Right renal pelvis (tissue), 4 donors: ENCODE measurements at regions not wholly inside any gene's neighbourhood (a gene's known extent, or its start where the extent isn't known, plus 50 kb on each side); places are given as distances from the start of the nearest gene placed in this dataset.
"Not testable (repeated sequence)": the region's sequence is repeated elsewhere in the genome, so short reads cannot be mapped to it uniquely, and the experiment has no call there.

Experiments
- DNase-seq, 4 donors: peaks; one replicate each; pipeline ENCODE4 v3.0.0-alpha.2; 2013; ENCODE audit warnings: low read depth in 4 of 4, low spot score in 3 of 4, missing footprints in 1 of 4

- DNase-seq: no peak
Observed at GRCh38 chrX:55142206-55142918, 53.5 kb downstream of the PAGE2 start.

DNA sequence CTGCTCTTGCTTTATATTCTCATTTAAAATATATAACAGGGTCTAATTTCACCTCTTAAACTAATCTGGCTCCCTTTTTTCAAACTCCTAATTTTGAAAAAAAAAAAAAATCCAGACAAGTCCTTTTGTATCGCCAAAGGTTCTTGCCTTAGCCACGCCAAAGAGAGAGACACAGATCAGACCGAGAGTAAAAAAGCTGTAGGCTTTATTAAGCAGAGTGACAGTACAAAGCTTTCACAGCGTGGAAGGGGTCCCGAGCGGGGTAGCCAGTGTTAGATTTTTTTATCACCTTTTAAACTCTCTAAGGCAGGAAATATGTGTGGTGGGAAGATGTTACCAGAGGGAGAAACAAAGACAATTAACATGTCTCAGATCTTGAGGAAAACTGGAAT lies 54.1 kb downstream of the PAGE2 start:
- no peak for DNase-seq

DNA sequence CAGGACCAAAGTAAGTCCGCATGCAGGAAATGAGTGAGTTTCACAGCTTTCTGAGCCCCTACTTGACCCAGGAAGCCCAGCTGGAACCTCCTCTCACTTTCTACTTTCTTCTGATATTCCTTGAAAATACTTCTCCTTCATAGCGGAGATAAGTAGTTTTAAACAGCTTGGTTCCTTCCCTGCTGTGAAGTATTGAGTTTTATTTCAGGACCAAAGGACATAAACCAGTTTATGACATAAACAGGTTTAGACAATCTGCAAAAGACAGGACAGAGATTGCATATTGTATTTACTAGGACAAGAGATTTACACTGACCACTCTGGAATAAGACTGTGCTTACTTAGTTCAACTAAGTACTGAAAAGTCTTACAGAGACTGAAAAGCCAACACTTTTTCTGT lies 54.8 kb downstream of the PAGE2 start:
- no peak for DNase-seq

DNA sequence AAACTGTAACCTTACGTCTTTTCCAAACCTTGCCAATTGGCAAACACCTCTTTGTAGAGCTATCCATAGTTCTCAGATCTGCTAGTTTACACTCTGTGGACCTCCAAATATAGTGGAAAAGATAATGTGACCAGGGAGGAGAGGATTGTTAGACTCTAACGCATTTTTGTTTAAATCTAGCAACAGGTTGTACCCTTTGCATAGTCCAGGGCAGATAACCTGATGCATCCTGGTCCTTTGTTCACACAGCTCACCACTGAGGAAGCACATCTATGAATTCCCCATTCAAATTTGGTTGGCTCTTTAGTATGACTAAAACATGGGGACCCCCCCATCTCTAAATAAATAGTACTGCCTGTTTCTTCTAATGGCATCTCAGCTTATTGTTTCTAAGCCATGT lies 55.9 kb downstream of the PAGE2 start:
- no peak for DNase-seq

DNA sequence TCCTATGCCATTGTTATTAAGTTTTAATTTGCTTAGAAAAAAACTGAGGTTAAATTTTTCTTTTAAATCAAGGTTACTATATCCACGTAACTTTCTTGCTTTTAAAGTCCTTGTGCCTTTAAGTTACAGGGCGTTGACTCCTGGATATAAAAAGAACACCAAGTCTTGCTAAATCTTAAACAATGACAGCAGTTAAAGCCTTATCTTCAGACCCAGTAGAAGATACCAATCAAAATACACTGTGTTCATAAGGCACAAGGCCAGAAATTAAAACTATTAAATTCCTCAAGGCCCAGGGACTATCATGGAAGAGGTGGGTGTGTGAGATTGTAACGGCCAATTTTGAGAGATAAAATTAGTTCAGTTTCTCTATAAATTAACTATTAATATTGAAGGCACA lies 60.4 kb downstream of the PAGE2 start:
- no peak for DNase-seq

GRCh38 chrX:55151199-55151598 lies 62.4 kb downstream of the PAGE2 start:
- no peak for DNase-seq

DNA sequence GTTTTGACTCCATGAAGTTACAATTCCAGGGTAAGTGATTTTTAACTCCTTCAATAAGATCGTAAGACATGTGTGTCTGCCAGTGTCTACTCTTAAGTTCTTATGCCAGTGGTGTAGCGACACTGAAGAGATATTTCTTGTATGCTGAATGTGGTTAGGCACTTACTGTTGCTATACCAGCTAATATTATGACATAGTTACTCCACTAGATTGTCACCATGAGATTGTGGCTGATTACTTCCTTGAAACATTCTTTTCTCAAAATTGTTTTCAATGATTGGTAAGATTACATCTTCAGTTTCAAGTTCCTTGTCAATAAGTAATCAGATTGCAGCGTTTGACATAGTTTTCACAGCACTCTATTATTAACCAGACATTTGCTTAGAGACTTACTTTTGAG lies 60.6 kb upstream of the PAGE5 start:
- no peak for DNase-seq

- DNase-seq: peak; percentile 75 to 80 (median 78)
Observed at GRCh38 chrX:55160685-55161552, 59.2 kb upstream of the PAGE5 start.

DNA sequence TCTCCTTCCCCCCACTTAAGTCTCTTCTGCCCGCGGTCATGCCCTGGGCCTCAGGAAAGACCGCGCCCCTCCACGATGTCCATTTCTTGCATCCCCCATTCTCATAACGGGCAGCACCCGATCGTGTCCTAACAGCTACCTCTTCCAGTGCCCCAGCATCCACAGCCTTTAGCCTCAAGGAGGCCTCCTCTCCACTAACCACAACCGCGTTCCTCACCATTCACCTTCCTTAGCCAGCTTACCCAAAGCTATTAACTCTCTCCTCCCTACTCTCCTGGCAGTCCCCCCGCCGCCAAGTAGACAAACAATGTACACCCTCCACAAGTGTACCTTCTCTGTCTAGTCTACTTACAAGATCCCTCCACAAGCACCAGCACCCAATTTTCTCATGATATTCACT lies 58.6 kb upstream of the PAGE5 start:
- DNase-seq: no peak

DNA sequence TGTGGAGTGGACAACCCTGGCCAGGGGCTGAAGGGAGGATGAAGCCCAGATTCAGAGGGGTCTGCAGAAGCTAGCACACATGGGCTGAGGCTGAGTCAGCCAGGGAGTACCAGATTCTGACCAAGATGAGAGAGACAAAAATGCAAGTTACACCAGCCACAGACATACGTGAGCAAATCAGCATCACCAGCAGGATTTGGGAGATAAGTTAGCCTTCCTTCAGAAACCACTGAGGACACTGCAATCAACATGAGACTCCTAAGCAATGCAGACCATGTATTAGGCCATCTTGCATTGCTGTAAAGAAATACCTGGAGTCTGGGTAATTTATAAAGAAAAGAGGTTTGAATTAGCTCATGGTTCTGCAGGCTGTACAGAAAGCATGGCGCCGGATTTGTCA lies 57.0 kb upstream of the PAGE5 start:
- no peak for DNase-seq

- DNase-seq: not testable (repeated sequence)
Observed at GRCh38 chrX:55165026-55165425, 55.1 kb upstream of the PAGE5 start.

GRCh38 chrX:55167124-55167803 lies 52.9 kb upstream of the PAGE5 start:
- DNase-seq: no peak

- no peak for DNase-seq
Observed at GRCh38 chrX:55167901-55168300, 52.2 kb upstream of the PAGE5 start.

- no peak for DNase-seq
Observed at GRCh38 chrX:55169782-55170181, 50.4 kb upstream of the PAGE5 start.
